CD8-positive, alpha-beta memory T cell (primary cell): ENCODE measurements at regions not wholly inside any gene's neighbourhood (a gene's known extent, or its start where the extent isn't known, plus 50 kb on each side); places are given as distances from the start of the nearest gene placed in this dataset.

ENCODE experiments used
- CTCF ChIA-PET: fragments of 350-600 bp; sonication (Branson Sonifier 250); formaldehyde crosslinking; loops from one replicate; lab custom pipeline; 2021; ENCODE audit warnings: antibody characterized with exemption; lab: Charles Lee
- POLR2A ChIA-PET: fragments of 350-600 bp; sonication (Branson Sonifier 250); formaldehyde crosslinking; loops from one replicate; lab custom pipeline; 2021; ENCODE audit warnings: antibody characterized with exemption; lab: Charles Lee
- DNase-seq, 5 donors: peaks; one replicate each; pipeline versions ENCODE4 v3.0.0 to v3.0.0-alpha.2; 2020 to 2022; ENCODE audit warnings: mixed read lengths in 1 of 5
- H3K27ac ChIP-seq: one replicate; pipeline ENCODE4 v1.7.0; 2013; ENCODE audit warnings: low read depth, mild to moderate bottlenecking, low read length, moderate library complexity
- H3K27me3 ChIP-seq: 2 replicates; pipeline ENCODE4 v1.7.0; 2013; ENCODE audit warnings: low read length, mild to moderate bottlenecking; ENCODE audit not compliant: insufficient read depth, poor library complexity, severe bottlenecking
- H3K36me3 ChIP-seq: 2 replicates; pipeline ENCODE4 v1.7.0; 2013; ENCODE audit warnings: mild to moderate bottlenecking, low read length, moderate library complexity; ENCODE audit not compliant: insufficient read depth
- H3K4me1 ChIP-seq: 2 replicates; pipeline ENCODE4 v1.7.0; 2013; ENCODE audit warnings: mild to moderate bottlenecking, low read length, moderate library complexity; ENCODE audit not compliant: insufficient read depth
- H3K4me3 ChIP-seq: 2 replicates; pipeline ENCODE4 v1.7.0; 2013; ENCODE audit warnings: mild to moderate bottlenecking, low read length
- H3K9me3 ChIP-seq: 2 replicates; pipeline ENCODE4 v1.7.0; 2013; ENCODE audit warnings: mild to moderate bottlenecking, low read length
- H3K27ac Mint-ChIP-seq, 8 donors: one replicate each; pipeline ENCODE4 v1.8.0; 2020 to 2021; ENCODE audit warnings: mixed read lengths in 8 of 8, mild to moderate bottlenecking in 6 of 8, inconsistent platforms in 3 of 8, moderate library complexity in 3 of 8
- H3K27me3 Mint-ChIP-seq, 2 donors: one replicate each; pipeline ENCODE4 v1.8.0; 2020 to 2021; ENCODE audit warnings: mixed read lengths in 2 of 2, mild to moderate bottlenecking in 1 of 2, moderate library complexity in 1 of 2
- H3K36me3 Mint-ChIP-seq, 3 donors: one replicate each; pipeline ENCODE4 v1.8.0; 2020 to 2021; ENCODE audit warnings: mixed read lengths in 3 of 3, inconsistent platforms in 1 of 3, mild to moderate bottlenecking in 1 of 3
- H3K4me1 Mint-ChIP-seq, 3 donors: one replicate each; pipeline ENCODE4 v1.8.0; 2020 to 2021; ENCODE audit warnings: mixed read lengths in 3 of 3, inconsistent platforms in 1 of 3, mild to moderate bottlenecking in 1 of 3
- H3K4me3 Mint-ChIP-seq, 7 donors: one replicate each; pipeline ENCODE4 v1.8.0; 2020 to 2021; ENCODE audit warnings: mixed read lengths in 7 of 7, mild to moderate bottlenecking in 6 of 7, moderate library complexity in 4 of 7, inconsistent platforms in 2 of 7
- H3K9me3 Mint-ChIP-seq, 5 donors: one replicate each; pipeline ENCODE4 v1.8.0; 2020 to 2022; ENCODE audit warnings: mixed read lengths in 5 of 5, mild to moderate bottlenecking in 3 of 5, moderate library complexity in 2 of 5, inconsistent platforms in 1 of 5

- no peaks in the 10 kb centered on the region for H3K9me3 Mint-ChIP-seq
- no peaks in the 10 kb centered on the region for H3K36me3 ChIP-seq
- no peaks in the 10 kb centered on the region for H3K27me3 ChIP-seq
- peaks cover 10 to 12% of the 10 kb centered on the region in 2 donors for H3K27me3 Mint-ChIP-seq
- no peaks in the 10 kb centered on the region for H3K36me3 Mint-ChIP-seq
- peak overlapping the region in 1 of 8 donors; percentile 2 for H3K27ac Mint-ChIP-seq
- no peaks in the 10 kb centered on the region for H3K9me3 ChIP-seq
- no peak overlapping the region for H3K4me3 ChIP-seq
- no peaks in the 10 kb centered on the region for H3K4me1 ChIP-seq
- CTCF ChIA-PET = no interaction called here
- H3K4me1 Mint-ChIP-seq = no peaks in the 10 kb centered on the region
- POLR2A ChIA-PET = no interaction called here
- no peak overlapping the region for H3K27ac ChIP-seq
- DNase-seq = no peak
- H3K4me3 Mint-ChIP-seq = no peak overlapping the region
Measured at GRCh38 chr2:30038419-30038818, 108.4 kb upstream of the YPEL5 start.

- Histone ChIP-seq H3K9me3 (no peaks in the 10 kb centered on the region), H3K36me3 (no peaks in the 10 kb centered on the region), H3K27ac (no peak overlapping the region), H3K4me3 (no peak overlapping the region), H3K4me1 (no peaks in the 10 kb centered on the region), H3K27me3 (no peaks in the 10 kb centered on the region)
- POLR2A ChIA-PET = no interaction called here
- no peak for DNase-seq
- Mint-ChIP-seq H3K27ac (no peak overlapping the region), H3K4me1 (no peaks in the 10 kb centered on the region), H3K36me3 (no peaks in the 10 kb centered on the region), H3K9me3 (no peaks in the 10 kb centered on the region), H3K4me3 (no peak overlapping the region), H3K27me3 (peaks cover 8 to 16% of the 10 kb centered on the region in 2 donors)
- CTCF ChIA-PET = no interaction called here
Measured at GRCh38 chr2:30039101-30039500, 107.7 kb upstream of the YPEL5 start.

- no peaks in the 10 kb centered on the region for H3K36me3 Mint-ChIP-seq
- no peaks in the 10 kb centered on the region for H3K9me3 Mint-ChIP-seq
- POLR2A ChIA-PET = no interaction called here
- H3K27me3 Mint-ChIP-seq = peaks cover 6 to 26% of the 10 kb centered on the region in 2 donors
- Histone ChIP-seq H3K9me3 (no peaks in the 10 kb centered on the region), H3K4me3 (no peak overlapping the region), H3K27me3 (peaks cover 5% of the 10 kb centered on the region), H3K4me1 (no peaks in the 10 kb centered on the region), H3K36me3 (no peaks in the 10 kb centered on the region), H3K27ac (no peak overlapping the region)
- DNase-seq = no peak
- H3K27ac Mint-ChIP-seq = no peak overlapping the region
- no peak overlapping the region for H3K4me3 Mint-ChIP-seq
- CTCF ChIA-PET = no interaction called here
- no peaks in the 10 kb centered on the region for H3K4me1 Mint-ChIP-seq
Measured at GRCh38 chr2:30040147-30040546, 106.7 kb upstream of the YPEL5 start.

- POLR2A ChIA-PET = no interaction called here
Measured at GRCh38 chr2:30041884-30042283, 104.9 kb upstream of the YPEL5 start.

GRCh38 chr2:30046396-30046795 lies 100.4 kb upstream of the YPEL5 start:
- H3K4me1 Mint-ChIP-seq = no peaks in the 10 kb centered on the region
- no peak for DNase-seq
- no peak overlapping the region for H3K27ac ChIP-seq
- H3K27me3 Mint-ChIP-seq = peaks cover 12 to 42% of the 10 kb centered on the region in 2 donors
- H3K27ac Mint-ChIP-seq = no peak overlapping the region
- H3K4me1 ChIP-seq = no peaks in the 10 kb centered on the region
- H3K9me3 ChIP-seq = no peaks in the 10 kb centered on the region
- no peak overlapping the region for H3K4me3 Mint-ChIP-seq
- no peaks in the 10 kb centered on the region for H3K36me3 ChIP-seq
- no peaks in the 10 kb centered on the region for H3K9me3 Mint-ChIP-seq
- POLR2A ChIA-PET = no interaction called here
- no peaks in the 10 kb centered on the region for H3K36me3 Mint-ChIP-seq
- CTCF ChIA-PET = no interaction called here
- H3K27me3 ChIP-seq = peaks cover 5% of the 10 kb centered on the region
- no peak overlapping the region for H3K4me3 ChIP-seq

More at GRCh38 chr2:30041884-30042283, 104.9 kb upstream of the YPEL5 start:
- H3K27me3 Mint-ChIP-seq = peaks cover under 1 to 28% of the 10 kb centered on the region in 2 donors
- H3K4me3 Mint-ChIP-seq = no peak overlapping the region
- H3K9me3 ChIP-seq = no peaks in the 10 kb centered on the region
- H3K4me3 ChIP-seq = no peak overlapping the region
- H3K4me1 ChIP-seq = no peaks in the 10 kb centered on the region
- H3K27ac Mint-ChIP-seq = no peak overlapping the region
- no peak overlapping the region for H3K27ac ChIP-seq
- CTCF ChIA-PET = no interaction called here
- no peak for DNase-seq
- no peaks in the 10 kb centered on the region for H3K36me3 Mint-ChIP-seq
- H3K27me3 ChIP-seq = peaks cover 5% of the 10 kb centered on the region
- no peaks in the 10 kb centered on the region for H3K9me3 Mint-ChIP-seq
- no peaks in the 10 kb centered on the region for H3K4me1 Mint-ChIP-seq
- no peaks in the 10 kb centered on the region for H3K36me3 ChIP-seq

- H3K27me3 Mint-ChIP-seq = peaks cover 12 to 48% of the 10 kb centered on the region in 2 donors
Measured at GRCh38 chr2:30046979-30047378, 99.8 kb upstream of the YPEL5 start.

GRCh38 chr2:30048636-30049175 lies 98.1 kb upstream of the YPEL5 start:
- Histone ChIP-seq H3K4me3 (no peak overlapping the region), H3K27me3 (peaks cover 10% of the 10 kb centered on the region), H3K9me3 (no peaks in the 10 kb centered on the region), H3K27ac (no peak overlapping the region), H3K4me1 (no peaks in the 10 kb centered on the region), H3K36me3 (no peaks in the 10 kb centered on the region)
- H3K36me3 Mint-ChIP-seq = no peaks in the 10 kb centered on the region
- ChIA-PET CTCF (interaction anchor here (1.2 to 1.4 kb wide), 2 partner anchors 13 to 22 kb away, joined by 3 read pairs; no protein-coding TSS in a partner anchor), POLR2A (no interaction called here)
- no peak for DNase-seq
- no peak overlapping the region for H3K27ac Mint-ChIP-seq
- H3K4me3 Mint-ChIP-seq = no peak overlapping the region
- peaks cover 12 to 59% of the 10 kb centered on the region in 2 donors for H3K27me3 Mint-ChIP-seq
- H3K4me1 Mint-ChIP-seq = no peaks in the 10 kb centered on the region
- H3K9me3 Mint-ChIP-seq = peaks cover 0 to 2% (median 0%) of the 10 kb centered on the region in 5 donors

More at GRCh38 chr2:30046979-30047378, 99.8 kb upstream of the YPEL5 start:
- no peaks in the 10 kb centered on the region for H3K36me3 Mint-ChIP-seq
- no peak overlapping the region for H3K4me3 ChIP-seq
- H3K4me3 Mint-ChIP-seq = no peak overlapping the region
- no peak for DNase-seq
- H3K9me3 ChIP-seq = no peaks in the 10 kb centered on the region
- H3K4me1 ChIP-seq = no peaks in the 10 kb centered on the region
- CTCF ChIA-PET = no interaction called here
- POLR2A ChIA-PET = no interaction called here
- H3K4me1 Mint-ChIP-seq = no peaks in the 10 kb centered on the region
- H3K27me3 ChIP-seq = peaks cover 5% of the 10 kb centered on the region
- H3K36me3 ChIP-seq = no peaks in the 10 kb centered on the region
- H3K9me3 Mint-ChIP-seq = no peaks in the 10 kb centered on the region
- H3K27ac ChIP-seq = no peak overlapping the region
- H3K27ac Mint-ChIP-seq = peak overlapping the region in 1 of 8 donors; percentile 55

GRCh38 chr2:30055548-30055947 lies 91.3 kb upstream of the YPEL5 start:
- Histone ChIP-seq H3K9me3 (no peaks in the 10 kb centered on the region), H3K4me1 (no peaks in the 10 kb centered on the region), H3K36me3 (no peaks in the 10 kb centered on the region), H3K27me3 (peaks cover 5% of the 10 kb centered on the region), H3K4me3 (no peak overlapping the region), H3K27ac (no peak overlapping the region)
- Mint-ChIP-seq H3K9me3 (peaks cover 0 to 2% (median 0%) of the 10 kb centered on the region in 5 donors), H3K4me1 (no peaks in the 10 kb centered on the region), H3K27ac (no peak overlapping the region), H3K4me3 (no peak overlapping the region), H3K27me3 (peaks cover 20 to 54% of the 10 kb centered on the region in 2 donors), H3K36me3 (no peaks in the 10 kb centered on the region)
- CTCF ChIA-PET = no interaction called here
- POLR2A ChIA-PET = no interaction called here
- no peak for DNase-seq
